Uterus (tissue), 2 donors: ENCODE measurements at regions not wholly inside any gene's neighbourhood (a gene's known extent, or its start where the extent isn't known, plus 50 kb on each side); places are given as distances from the start of the nearest gene placed in this dataset.

Experiments
- CTCF ChIP-seq, 4 experiments: fragments of 200-600 bp in 2 of 4; fragments of 450-650 bp in 2 of 4; sonication (generic) in 2 of 4; IDR thresholded peaks; one replicate each; pipeline ENCODE4 v1.5.1; 2016 to 2019; ENCODE audit warnings: antibody characterized with exemption in 4 of 4, mild to moderate bottlenecking in 2 of 4, moderate library complexity in 1 of 4
- POLR2A ChIP-seq, 2 donors: fragments of 450-650 bp; IDR thresholded peaks; one replicate each; pipeline ENCODE4 v1.6.1; 2016; ENCODE audit warnings: antibody characterized with exemption in 2 of 2, mild to moderate bottlenecking in 1 of 2, moderate library complexity in 1 of 2

- TF ChIP-seq CTCF (IDR thresholded peaks at IDR 0.05), result no peak
- no peak for TF ChIP-seq POLR2A (IDR thresholded peaks at IDR 0.05)
Observed at GRCh38 chr6:132179955-132180354, 221.3 kb downstream of the MOXD1 start.
